ENCODE measurements at regions not wholly inside any gene's neighbourhood (a gene's known extent, or its start where the extent isn't known, plus 50 kb on each side); places are given as distances from the start of the nearest gene placed in this dataset.

DNA sequence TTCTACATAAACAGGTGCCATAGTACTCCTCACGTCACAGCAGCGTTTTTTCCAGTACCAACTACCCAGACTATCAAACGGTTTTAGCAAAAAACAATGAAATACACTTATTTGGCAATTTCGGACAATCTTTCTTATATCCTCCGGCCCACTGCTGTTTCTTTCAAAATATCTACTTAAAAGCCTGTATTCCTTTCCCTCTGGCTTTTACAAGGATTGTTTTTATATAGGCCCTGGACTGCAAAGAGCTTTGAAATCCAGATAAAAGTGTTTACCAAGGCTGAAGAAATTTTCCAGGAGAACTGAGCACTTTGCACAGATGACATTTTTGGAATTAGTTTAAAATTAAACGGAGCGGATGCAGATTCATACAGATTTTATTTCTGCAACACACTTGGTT is 255.9 kb upstream of the STARD13 start:
- TF ChIP-seq POLR2A (IDR thresholded peaks at IDR 0.05; ENCODE audit: low read length) (no peak), GATA1 (IDR thresholded peaks at IDR 0.05; ENCODE audit: low read depth, low read length) (no peak)
